ENCODE measurements at regions not wholly inside any gene's neighbourhood (a gene's known extent, or its start where the extent isn't known, plus 50 kb on each side); places are given as distances from the start of the nearest gene placed in this dataset.

- TF ChIP-seq POLR2AphosphoS5 (IDR thresholded peaks at IDR 0.05; ENCODE audit: borderline replicate concordance, low read depth, low read length) (no peak), EZH2 (IDR thresholded peaks at IDR 0.05) (no peak)
Observed at GRCh38 chr2:158742536-158742935, 52.6 kb upstream of the DAPL1 start.
